G401 (cell line): ENCODE measurements at regions not wholly inside any gene's neighbourhood (a gene's known extent, or its start where the extent isn't known, plus 50 kb on each side); places are given as distances from the start of the nearest gene placed in this dataset.

Experiments
- DNase-seq: peaks from one replicate; pipeline ENCODE4 v3.0.0-alpha.2; 2015; ENCODE audit warnings: low spot score
- in situ Hi-C: cut with HindIII; loops from 2 replicates; pipeline ENCODE4 v1.10.0; 2016; ENCODE audit warnings: low sequenced_read_pairs, mixed read lengths

DNA sequence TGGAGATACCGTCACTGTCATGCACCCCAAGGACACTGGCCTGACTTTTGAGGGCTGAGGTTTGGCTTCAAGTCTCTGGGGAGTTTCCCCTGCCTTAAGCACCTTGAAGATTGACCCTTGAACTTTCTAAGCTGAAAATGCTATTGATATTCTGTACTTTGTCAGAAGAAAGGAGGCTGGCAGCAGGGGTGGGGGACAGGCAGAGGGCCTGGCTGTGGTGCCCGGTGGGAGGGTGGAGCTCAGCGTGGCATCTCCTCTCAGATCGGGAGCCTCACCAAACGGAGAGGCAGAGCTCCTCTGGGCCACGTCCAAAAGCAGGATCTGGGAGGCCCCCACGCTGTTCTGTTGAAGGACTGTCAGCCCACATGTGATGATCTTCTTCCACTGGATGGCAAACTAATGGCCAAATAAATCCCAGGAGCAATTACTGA is 305.2 kb upstream of the IRX3 start:
- DNase-seq = no peak
- in situ Hi-C loops = no loop called here

DNA sequence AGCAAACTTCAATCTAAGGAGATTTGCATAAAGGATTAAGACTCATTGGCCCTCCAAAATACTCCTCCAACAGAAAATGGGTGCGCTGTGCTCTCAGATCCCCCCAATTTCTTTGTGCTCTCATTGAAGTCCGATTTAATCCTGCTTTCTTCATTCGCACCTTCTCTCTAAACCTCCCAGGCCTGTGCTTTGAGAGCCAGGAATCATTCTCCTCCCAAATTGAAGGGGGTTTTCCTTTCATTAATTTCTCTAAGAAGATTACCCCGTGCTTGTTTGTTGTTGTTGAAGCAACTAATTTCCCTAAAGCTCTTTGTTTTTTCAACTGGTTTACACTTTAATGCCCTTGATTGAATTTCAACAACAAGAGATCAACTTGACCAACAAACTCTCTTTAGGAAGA is 304.2 kb upstream of the IRX3 start:
- DNase-seq = no peak
- in situ Hi-C loops = no loop called here

DNA sequence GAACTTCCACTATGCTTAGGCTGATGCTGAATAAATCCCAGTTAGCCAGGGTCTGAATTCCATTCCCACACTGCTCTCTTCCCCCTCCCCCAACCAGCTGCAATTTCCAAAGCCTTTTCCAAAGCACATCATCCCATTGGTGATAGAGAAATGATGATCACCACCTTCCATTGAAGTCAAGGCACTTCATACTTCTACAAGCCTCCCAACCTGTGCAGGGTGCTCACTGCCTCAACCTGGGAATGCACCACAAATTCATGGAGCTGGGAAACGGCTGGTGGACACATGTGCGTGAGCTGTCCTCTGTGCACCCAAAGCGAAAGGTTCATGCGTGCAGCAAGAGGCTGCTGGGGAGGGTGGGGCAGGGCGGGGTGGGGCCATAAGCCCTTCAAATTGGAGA is 302.7 kb upstream of the IRX3 start:
- in situ Hi-C loops = no loop called here

DNA sequence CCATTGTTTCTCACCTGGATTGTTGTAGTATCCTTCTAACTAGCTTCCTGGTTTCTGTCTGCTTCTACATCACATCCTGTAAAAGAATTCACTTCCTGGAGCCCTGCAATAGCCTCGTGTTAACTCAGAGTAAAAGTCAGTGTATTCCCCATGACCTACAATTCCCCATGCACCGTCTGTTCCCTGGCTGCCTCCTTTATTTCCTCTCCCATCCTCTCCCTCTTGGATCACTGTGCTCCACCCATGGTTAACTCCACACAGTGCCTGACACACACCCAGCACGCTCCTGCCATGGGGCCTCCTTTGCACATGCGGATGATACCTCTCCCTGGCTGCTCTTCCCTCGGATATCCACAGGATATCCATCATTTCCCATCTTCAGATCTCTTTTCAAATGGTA is 301.4 kb upstream of the IRX3 start:
- in situ Hi-C loops = no loop called here
- no peak for DNase-seq

More for the DNA sequence above, 302.7 kb upstream of the IRX3 start:
- no peak for DNase-seq

DNA sequence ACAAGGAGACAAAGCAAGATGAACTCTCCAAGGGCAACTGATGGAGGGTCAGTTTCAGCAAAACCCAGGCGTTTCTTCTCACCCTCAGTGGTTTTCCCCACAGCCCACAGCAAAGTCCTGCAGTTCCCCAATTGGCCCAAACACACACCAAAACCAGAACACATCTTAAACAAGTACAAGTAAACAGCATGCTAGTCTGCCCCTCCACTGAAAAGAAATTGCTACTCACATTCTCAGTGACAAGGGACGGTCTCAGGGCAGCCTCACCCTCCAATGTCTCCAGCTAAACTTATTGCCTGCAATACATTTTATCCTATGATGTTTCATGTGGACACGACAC is 300.6 kb upstream of the IRX3 start:
- DNase-seq = no peak
- in situ Hi-C loops = no loop called here

DNA sequence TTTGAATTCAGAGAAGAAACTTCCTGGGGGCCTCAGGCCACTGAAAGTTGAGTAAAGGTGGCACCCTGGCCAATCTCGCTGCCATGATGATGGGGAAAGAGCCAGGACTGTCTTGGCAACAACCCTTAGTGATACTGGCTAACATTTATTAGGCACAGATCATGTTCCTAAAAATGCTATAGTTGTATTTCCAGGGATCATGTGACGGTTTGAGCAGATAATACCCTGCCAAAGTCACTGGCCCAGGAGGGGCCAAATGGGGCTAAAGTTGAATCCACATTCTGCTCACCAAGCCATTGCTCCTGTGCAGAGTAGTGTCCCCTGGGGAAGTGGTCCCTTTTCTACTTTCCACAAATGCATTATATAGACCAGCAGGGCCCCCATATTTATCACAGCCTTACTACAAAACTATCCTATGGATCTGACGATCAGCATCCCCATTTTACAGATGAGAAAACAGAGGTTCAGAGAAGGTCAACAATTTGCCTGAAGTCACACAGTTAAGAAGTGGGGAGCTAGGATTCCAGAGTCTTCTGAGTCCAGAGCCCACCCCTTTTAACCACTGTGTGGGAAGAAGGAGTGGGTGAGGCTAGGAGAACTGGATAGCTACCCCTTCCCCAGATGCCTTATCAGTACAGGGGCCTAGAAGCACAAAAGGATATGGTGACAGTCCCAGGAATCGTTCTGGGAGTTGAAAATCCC is 300.0 kb upstream of the IRX3 start:
- DNase-seq = no peak
- in situ Hi-C loops = no loop called here

DNA sequence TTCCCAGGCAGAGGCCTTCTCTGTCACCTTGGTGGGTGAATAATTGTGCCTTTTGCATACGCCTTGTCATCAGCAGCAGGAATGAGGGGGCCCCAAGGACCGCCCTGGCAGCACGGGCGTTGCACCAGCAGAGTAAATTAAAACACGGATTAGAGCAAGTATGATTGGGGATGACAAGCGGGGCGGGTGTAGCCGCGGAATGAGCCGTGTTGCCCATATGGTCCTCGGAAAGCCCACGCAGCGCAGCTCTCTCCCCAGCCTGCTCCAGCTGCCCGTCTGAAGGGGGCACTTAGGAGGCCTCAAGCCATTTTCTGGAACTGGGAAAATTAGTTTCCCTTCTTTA is 299.4 kb upstream of the IRX3 start:
- in situ Hi-C loops = no loop called here
- DNase-seq = no peak

DNA sequence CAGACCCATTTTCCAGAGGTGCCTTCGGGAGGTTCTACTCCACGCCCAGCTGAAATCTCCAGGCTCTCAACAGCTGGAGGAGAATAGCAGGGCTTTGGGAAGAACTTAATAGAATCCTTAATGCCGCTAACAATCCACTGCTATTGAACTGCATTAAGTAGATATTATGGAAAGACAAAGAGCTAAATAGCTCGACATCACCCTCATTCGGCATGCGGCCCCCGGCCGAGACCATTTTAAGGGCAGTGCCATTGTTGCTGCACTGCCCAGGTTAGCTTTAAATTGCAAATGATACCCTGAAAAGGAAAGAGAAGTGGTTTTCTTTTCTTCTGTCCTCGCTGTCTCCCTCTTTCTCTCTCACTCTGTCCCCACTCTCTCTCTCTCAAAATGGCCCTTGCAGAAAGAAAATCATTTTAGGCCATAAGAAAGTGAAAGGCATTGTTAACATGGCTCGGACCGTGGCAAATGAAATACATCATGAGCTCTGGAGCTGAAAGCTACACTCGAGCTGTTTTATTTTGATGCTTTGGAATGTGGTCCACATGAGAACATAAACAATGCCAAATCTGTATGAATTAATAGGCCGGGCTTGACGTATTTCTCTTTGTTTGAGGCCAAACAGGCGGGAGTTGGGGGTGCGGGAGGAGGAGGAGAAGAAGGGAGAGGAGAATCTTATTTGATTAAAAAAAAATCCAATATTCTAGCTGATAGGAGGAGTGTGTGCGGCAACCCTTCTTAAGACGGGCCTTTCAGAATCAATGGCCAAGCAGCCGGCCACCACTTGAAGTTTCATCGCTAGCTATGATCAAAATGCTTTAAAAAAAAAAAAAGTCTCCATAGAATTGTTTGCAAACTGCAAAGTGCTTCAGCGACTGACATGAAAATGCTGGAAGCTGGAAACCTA is 298.8 kb upstream of the IRX3 start:
- in situ Hi-C loops = no loop called here
- DNase-seq = no peak

DNA sequence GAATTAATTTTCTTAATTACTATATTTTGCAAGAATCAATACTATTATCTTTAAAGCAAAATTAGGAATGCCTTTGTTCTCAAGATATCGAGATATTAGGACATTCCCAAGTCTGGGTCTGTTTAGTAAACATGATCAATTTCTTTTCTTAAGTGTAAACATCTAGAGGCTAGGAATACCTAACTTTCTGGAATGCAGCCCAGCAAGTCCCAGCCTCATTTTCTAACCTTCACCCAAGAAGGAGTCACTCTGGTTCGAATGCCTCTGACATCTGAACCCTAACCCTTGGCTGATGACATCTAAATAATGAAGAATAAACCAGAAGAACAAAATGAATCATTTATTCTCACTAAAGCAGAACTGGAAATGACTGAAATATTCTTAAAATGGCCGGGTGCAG is 297.5 kb upstream of the IRX3 start:
- in situ Hi-C loops = no loop called here
- DNase-seq = no peak

DNA sequence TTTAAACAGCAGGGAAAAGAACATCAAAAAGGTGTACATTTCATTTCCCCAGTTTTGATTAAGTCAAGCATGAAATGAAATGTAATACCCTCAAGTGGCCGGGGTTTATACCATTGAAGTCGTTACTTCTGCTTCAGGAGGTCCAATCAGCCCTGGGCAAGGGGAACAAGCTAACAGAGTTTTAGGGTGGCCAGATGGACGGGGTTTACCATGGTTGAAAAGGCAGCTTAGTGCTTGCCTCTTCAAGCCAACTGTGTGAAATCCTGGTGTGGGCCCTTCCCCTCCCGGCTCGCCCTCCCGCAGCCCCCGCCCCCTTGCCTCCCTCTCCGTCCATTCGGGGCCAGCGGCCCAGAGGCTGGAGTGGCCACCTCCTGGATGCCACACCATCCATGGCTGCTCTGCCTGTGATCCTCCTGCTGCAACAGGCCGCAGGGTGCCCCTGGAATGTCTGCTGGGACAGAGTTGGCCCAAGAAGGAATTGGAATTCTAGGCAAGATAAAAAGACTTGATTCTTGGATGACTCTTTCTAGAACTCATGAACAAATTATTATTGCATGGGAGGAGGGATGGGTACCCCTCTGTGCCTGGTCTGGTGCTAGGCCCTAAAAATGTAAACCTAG is 296.2 kb upstream of the IRX3 start:
- no peak for DNase-seq
- in situ Hi-C loops = no loop called here

DNA sequence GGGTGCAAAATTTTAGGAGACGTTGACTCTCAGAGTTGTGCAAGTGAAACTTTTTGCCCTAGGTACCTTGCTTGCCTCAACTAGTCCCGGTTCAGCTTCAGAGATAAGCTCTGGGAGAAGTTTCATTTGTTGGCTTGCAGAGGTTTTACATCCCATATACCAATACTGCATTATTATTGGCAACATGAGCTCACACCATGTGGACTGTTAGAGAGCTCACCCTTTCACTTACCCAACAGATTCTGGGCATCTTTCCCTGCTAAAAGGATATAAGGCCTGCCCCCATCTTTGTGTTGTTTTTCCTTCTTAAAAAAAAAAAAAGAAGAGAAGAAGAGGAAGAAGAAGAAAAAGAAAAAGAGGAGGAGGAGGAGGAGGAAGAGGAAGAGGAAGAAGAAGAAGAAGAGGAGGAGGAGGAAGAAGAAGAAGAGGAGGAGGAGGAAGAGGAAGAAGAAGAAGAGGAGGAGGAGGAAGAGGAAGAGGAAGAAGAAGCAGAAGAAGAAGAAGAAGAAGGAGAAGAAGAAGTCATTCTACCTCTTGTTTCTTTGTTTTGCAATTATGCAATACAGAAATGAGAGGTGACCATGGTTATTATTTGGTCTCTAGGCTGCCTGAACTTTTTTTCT is 292.6 kb upstream of the IRX3 start:
- in situ Hi-C loops = no loop called here
- no peak for DNase-seq

DNA sequence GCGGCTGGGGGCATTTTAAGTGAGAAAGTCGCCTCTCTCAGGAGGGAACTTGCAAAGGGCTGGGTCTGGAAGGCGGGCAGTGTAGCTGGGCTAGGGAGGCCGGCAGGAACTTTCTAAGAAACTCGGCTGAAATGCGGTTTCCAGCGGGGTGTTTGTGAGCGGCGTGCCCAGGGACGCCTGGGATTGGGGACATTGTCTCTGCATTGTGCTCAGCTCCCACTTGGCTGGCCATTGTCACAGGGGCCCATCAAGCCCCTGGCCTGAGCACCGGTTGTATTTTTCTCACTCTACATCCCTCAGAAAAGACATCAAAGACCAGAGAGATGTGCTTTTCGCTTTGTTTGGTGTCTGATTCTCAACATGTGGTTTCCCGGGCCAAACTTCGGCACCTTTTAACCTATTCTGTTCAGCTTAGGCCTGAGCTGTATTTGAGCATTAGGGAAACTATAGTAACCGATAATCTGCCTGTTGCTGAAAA is 291.1 kb upstream of the IRX3 start:
- no peak for DNase-seq
- in situ Hi-C loops = no loop called here

DNA sequence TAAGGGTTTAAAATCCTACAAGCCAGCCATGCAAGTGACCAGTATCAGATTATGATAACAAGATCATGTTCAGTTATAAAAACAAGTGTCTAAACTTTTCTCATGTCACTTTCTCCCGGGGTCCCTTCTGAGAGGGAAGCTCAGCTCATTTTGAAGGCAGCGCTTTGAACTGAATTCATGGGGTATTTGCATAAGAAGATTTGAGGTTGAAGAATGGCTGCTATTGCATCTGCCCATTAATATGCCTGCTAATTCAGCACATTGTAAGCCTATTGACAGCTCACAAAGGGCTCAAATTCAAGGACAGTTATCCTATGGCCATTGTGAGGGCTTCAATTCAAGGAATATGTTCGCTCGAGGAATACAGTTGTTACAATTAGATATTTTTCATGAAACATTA is 290.2 kb upstream of the IRX3 start:
- DNase-seq = no peak
- in situ Hi-C loops = no loop called here

DNA sequence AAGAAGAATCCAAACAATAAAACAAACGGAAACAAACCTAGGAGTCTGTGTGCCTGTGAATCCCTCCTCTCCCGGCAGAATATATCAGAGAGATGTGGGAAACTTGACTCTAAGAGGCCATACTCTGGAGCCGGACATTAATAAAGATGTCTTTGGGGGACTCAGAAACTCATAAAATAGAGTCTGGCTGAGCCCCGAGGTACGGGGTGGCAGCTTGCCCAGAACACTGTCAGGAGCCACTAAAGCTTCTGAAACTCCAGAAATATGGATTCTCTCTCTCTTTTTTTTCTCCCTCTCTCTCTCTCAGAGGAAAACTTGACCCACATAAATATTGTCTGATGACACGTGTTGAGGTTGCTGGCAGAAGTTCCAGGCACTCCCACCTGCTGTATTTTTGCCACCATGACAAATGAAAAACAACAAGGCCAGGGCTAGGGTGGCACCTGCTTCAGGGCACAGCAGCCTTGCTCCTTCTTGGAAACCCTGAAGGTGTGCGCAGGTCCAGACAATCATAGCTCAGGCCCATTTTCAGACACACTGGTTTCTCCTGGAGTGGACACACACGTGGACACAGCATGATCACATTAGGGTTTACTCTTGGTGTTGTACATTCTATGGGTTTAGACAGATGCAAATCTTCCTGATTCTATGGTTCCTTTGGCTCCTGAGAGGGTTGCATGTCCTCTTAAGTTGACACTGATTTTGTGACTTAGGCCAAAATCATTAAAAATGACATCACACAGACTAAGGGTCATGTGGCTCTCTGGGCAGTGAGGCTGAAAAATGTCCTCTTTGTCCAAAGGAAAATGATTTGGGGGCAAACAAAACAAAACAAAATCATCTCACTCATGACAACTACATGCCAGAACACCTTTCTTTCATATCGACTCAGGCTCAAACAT is 282.6 kb upstream of the IRX3 start:
- in situ Hi-C loops = no loop called here
- peak; percentile 6 for DNase-seq

DNA sequence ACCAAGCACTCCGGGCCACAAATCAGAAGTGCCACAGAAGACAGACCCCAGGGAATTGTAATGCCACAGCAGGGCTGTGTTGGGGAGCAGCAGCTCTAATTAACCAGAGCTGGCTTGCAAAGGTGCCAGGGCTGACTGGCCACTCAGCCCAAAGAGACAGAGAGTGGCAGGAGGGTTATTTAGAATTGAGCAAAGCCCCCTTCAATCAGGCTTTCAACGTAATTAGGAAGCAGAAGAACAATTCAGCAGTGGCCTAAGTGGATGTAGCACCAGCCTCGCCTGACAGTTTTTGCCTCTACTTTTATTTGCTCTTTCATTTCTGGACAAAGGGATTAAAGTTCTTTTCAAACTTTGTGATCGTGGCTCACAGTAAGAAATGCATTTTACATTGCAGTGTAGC is 278.3 kb upstream of the IRX3 start:
- in situ Hi-C loops = no loop called here
- no peak for DNase-seq

DNA sequence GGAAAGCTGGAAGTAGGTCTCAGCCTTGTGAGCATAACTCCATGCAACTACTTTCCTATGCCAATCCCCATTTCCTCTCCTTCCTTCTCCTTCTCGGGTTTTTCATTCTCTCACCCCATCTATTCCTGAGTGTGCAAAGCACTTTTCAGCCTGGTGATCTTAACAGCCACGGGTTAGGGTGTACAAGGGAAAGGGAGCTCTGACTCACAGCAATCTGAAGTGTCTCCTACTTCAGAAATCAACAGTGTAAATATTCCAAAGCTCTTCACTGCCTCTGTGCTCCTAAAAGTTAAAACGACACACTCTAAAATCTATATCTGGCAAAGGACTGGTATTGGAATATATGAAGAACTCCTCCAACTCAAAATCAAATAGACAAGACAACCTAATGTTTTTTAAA is 268.0 kb upstream of the IRX3 start:
- in situ Hi-C loops = no loop called here
- no peak for DNase-seq

DNA sequence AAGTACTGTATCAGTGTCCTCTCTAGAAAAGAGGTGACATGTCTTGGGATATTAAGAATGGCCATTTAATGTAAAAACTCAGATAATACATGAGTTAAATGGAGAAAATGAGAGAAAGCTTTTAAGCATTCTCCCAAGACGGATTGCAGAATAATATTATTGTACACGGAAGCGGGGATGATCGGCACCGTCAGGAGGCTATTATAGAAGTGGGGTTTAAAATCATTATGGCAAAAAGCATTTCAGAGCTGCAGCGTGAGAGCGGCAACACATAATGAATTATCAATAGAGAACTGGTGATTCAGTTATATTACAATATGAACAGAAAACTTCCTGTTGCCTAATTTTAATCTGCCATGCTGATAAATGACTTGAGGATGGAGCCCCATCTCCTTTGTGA is 261.7 kb upstream of the IRX3 start:
- in situ Hi-C loops = no loop called here
- DNase-seq = no peak

DNA sequence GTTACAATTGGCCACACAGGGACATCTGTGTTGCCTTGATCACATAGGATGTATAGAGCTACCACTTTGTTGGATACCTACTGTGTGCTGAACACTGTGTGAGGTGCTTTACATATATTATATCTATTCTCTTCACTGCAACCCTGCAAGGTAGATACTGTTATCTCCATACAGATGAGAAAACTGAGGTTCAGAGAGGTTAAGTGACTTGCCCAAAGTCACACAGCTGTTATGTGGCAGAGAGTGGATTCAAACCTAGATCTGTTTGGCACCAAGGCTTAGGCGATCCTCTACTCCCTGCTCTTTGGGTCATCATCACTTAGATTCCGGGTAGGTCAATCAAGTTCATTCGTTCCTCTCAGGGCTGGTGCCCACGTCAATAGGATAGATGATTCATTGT is 260.5 kb upstream of the IRX3 start:
- DNase-seq = no peak
- in situ Hi-C loops = no loop called here

DNA sequence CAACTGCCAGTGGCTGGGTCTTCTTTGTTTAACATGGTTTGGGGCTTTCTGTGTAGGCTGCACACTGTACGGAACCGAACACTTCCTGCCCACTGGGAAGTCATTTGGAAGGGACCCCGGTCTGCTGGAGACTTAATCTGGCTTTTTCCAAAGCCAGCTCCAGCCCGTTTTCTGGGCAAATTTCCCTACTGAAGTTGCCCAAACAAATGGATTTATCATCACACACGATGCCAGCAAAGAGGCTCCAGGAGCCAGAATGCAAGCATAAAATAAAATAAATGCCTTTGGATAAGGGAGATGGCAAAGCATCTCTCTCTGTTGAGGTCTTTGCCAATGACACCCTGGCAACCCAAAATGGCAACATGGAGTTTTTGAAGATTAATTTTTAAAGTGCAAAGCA is 259.9 kb upstream of the IRX3 start:
- in situ Hi-C loops = no loop called here
- peak; percentile 15 for DNase-seq
